ENCODE measurements at regions not wholly inside any gene's neighbourhood (a gene's known extent, or its start where the extent isn't known, plus 50 kb on each side); places are given as distances from the start of the nearest gene placed in this dataset.

DNA sequence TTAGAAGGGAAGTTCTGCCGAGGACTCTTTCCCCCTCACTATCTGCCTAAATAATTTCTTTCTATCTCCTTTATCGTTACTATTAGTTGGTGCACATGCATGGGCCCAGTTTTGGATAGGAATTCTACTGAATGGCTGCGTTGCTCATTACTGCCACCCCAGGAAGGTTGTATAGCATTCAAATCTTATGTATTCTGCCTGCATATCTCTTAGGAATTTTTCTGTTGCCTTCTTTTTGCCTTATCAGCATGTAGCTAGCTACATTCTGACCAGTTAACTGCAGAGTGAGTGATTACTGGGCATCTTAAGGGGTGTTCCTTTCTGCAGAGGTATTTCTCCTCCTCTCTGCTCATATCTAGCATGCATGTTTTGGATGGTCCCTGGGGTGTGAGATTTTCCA is 239.6 kb downstream of the TDRD15 start:
- BruUV-seq (replicated peaks): no TSS peak
- peaks cover 3% of the 10 kb centered on the region for H3K27me3 Mint-ChIP-seq (ENCODE audit: insufficient read depth, unreplicated experiment)
- TF ChIP-seq, protein P1, sequence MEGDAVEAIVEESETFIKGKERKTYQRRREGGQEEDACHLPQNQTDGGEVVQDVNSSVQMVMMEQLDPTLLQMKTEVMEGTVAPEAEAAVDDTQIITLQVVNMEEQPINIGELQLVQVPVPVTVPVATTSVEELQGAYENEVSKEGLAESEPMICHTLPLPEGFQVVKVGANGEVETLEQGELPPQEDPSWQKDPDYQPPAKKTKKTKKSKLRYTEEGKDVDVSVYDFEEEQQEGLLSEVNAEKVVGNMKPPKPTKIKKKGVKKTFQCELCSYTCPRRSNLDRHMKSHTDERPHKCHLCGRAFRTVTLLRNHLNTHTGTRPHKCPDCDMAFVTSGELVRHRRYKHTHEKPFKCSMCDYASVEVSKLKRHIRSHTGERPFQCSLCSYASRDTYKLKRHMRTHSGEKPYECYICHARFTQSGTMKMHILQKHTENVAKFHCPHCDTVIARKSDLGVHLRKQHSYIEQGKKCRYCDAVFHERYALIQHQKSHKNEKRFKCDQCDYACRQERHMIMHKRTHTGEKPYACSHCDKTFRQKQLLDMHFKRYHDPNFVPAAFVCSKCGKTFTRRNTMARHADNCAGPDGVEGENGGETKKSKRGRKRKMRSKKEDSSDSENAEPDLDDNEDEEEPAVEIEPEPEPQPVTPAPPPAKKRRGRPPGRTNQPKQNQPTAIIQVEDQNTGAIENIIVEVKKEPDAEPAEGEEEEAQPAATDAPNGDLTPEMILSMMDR (IDR thresholded peaks at IDR 0.05; ENCODE audit: insufficient read depth in 1 of 2, low read depth in 1 of 2, low read length in 1 of 2, severe bottlenecking in 1 of 2, unreplicated experiment in 1 of 2): peak; percentile 34 to 38
- ChIA-PET CTCF (interaction anchor here (0.8 kb wide), 1 partner anchor 706 kb away, joined by 4 read pairs; no protein-coding TSS in a partner anchor), POLR2A (no interaction called here)
- H3K27me3 ChIP-seq (replicated peaks; ENCODE audit: control insufficient read depth, insufficient read depth, low read length): no peaks in the 10 kb centered on the region
- no peak overlapping the region for H3K27ac Mint-ChIP-seq (ENCODE audit: unreplicated experiment)
- H3K9me3 Mint-ChIP-seq (ENCODE audit: unreplicated experiment): peaks cover 16% of the 10 kb centered on the region
- H3K9me3 ChIP-seq: no peaks in the 10 kb centered on the region
- H3K4me3 ChIP-seq (ENCODE audit: low read depth, low read length): no peak overlapping the region
- H3K4me1 Mint-ChIP-seq (ENCODE audit: low read depth, unreplicated experiment): peaks cover 5% of the 10 kb centered on the region
- DNase-seq: no peak
- H3K4me3 Mint-ChIP-seq (ENCODE audit: unreplicated experiment): no peak overlapping the region
- intact Hi-C loops (cut with micrococcal nuclease; ENCODE audit: unreplicated experiment): no loop called here
- no peaks in the 10 kb centered on the region for H3K36me3 Mint-ChIP-seq (ENCODE audit: insufficient read depth, unreplicated experiment)
- H3K36me3 ChIP-seq (ENCODE audit: control insufficient read depth, insufficient read depth, low read length): no peaks in the 10 kb centered on the region
- H3K4me1 ChIP-seq: no peaks in the 10 kb centered on the region

DNA sequence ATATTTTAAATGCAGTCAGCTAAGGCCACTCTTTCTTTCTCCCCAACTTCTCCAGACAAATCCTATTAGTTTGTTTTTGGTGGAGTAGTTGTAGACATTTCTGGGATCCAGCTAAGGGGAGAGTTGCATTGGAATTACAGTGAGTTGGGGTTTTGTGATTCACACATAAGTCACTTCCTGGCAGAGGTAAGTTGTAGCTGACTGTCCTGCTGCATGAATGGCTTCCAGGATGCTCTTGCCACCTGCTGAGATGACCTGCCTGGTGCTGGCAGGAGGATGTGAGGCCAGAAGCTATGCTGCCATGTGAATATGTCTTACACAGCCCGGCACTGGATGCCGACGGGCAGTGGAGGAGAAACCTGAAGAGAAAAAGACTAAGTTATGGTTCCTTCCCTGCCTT is 243.7 kb downstream of the TDRD15 start:
- Mint-ChIP-seq H3K9me3 (ENCODE audit: unreplicated experiment) (peaks cover 13% of the 10 kb centered on the region), H3K4me3 (ENCODE audit: unreplicated experiment) (no peak overlapping the region), H3K4me1 (ENCODE audit: low read depth, unreplicated experiment) (no peaks in the 10 kb centered on the region), H3K27me3 (ENCODE audit: insufficient read depth, unreplicated experiment) (peaks cover 3% of the 10 kb centered on the region), H3K27ac (ENCODE audit: unreplicated experiment) (no peak overlapping the region), H3K36me3 (ENCODE audit: insufficient read depth, unreplicated experiment) (no peaks in the 10 kb centered on the region)
- Histone ChIP-seq H3K4me3 (ENCODE audit: low read depth, low read length) (no peak overlapping the region), H3K27me3 (replicated peaks; ENCODE audit: control insufficient read depth, insufficient read depth, low read length) (no peaks in the 10 kb centered on the region; the same call in 1 of the 2 replicates), H3K4me1 (no peaks in the 10 kb centered on the region), H3K9me3 (no peaks in the 10 kb centered on the region), H3K36me3 (ENCODE audit: control insufficient read depth, insufficient read depth, low read length) (no peaks in the 10 kb centered on the region)
- ChIA-PET POLR2A (no interaction called here), CTCF (no interaction called here)
- intact Hi-C loops (cut with micrococcal nuclease; ENCODE audit: unreplicated experiment): no loop called here
- TF ChIP-seq, protein P1 (IDR thresholded peaks at IDR 0.05; ENCODE audit: insufficient read depth in 1 of 2, low read depth in 1 of 2, low read length in 1 of 2, severe bottlenecking in 1 of 2, unreplicated experiment in 1 of 2): no peak
- BruUV-seq (replicated peaks): no TSS peak
- no peak for DNase-seq

- CTCF ChIA-PET: no interaction called here
- no TSS peak for BruUV-seq (replicated peaks)
- Mint-ChIP-seq H3K27me3 (ENCODE audit: insufficient read depth, unreplicated experiment) (peaks cover 3% of the 10 kb centered on the region), H3K9me3 (ENCODE audit: unreplicated experiment) (no peaks in the 10 kb centered on the region), H3K4me1 (ENCODE audit: low read depth, unreplicated experiment) (no peaks in the 10 kb centered on the region), H3K27ac (ENCODE audit: unreplicated experiment) (no peak overlapping the region), H3K36me3 (ENCODE audit: insufficient read depth, unreplicated experiment) (no peaks in the 10 kb centered on the region), H3K4me3 (ENCODE audit: unreplicated experiment) (no peak overlapping the region)
- intact Hi-C loops (cut with micrococcal nuclease; ENCODE audit: unreplicated experiment): loop anchor here (5.0 kb wide), 1 partner anchor 192 kb away; no protein-coding TSS in a partner anchor
- Histone ChIP-seq H3K36me3 (ENCODE audit: control insufficient read depth, insufficient read depth, low read length) (no peaks in the 10 kb centered on the region), H3K4me3 (ENCODE audit: low read depth, low read length) (no peak overlapping the region), H3K4me1 (no peaks in the 10 kb centered on the region), H3K27me3 (replicated peaks; ENCODE audit: control insufficient read depth, insufficient read depth, low read length) (no peaks in the 10 kb centered on the region; the same call in 1 of the 2 replicates), H3K9me3 (no peaks in the 10 kb centered on the region)
- TF ChIP-seq, protein P1 (IDR thresholded peaks at IDR 0.05; ENCODE audit: insufficient read depth in 1 of 2, low read depth in 1 of 2, low read length in 1 of 2, severe bottlenecking in 1 of 2, unreplicated experiment in 1 of 2): no peak
- DNase-seq: no peak
- POLR2A ChIA-PET: no interaction called here
Measured at GRCh38 chr2:21369787-21370186, 246.0 kb downstream of the TDRD15 start.

All from Caco-2 (cell line).